ENCODE measurements at regions not wholly inside any gene's neighbourhood (a gene's known extent, or its start where the extent isn't known, plus 50 kb on each side); places are given as distances from the start of the nearest gene placed in this dataset.
"Not testable (repeated sequence)": the region's sequence is repeated elsewhere in the genome, so short reads cannot be mapped to it uniquely, and the experiment has no call there.

DNA sequence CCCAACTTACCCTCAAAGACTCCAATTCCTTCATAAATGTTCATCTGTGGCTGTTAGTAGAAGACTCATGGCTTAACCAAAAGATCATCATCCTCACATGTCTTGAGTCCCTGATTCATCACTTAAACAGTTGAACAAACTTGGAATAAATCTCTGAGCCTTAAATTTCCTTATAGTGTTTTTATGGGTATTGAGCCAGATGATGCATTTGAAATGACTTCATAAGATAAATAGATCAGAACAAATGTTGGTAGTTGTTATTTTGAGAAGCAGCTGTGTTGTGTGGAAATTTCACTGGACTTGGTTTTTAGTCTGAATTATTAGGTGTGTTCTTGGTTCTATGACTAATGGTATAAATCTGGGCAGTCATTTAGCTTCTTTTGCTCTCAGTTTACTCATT, 236.2 kb downstream of the NNT start:
- TF ChIP-seq, protein P1, sequence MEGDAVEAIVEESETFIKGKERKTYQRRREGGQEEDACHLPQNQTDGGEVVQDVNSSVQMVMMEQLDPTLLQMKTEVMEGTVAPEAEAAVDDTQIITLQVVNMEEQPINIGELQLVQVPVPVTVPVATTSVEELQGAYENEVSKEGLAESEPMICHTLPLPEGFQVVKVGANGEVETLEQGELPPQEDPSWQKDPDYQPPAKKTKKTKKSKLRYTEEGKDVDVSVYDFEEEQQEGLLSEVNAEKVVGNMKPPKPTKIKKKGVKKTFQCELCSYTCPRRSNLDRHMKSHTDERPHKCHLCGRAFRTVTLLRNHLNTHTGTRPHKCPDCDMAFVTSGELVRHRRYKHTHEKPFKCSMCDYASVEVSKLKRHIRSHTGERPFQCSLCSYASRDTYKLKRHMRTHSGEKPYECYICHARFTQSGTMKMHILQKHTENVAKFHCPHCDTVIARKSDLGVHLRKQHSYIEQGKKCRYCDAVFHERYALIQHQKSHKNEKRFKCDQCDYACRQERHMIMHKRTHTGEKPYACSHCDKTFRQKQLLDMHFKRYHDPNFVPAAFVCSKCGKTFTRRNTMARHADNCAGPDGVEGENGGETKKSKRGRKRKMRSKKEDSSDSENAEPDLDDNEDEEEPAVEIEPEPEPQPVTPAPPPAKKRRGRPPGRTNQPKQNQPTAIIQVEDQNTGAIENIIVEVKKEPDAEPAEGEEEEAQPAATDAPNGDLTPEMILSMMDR (IDR thresholded peaks at IDR 0.05; ENCODE audit: control insufficient read depth, insufficient read depth, low read depth, low read length, missing control alignments), result no peak
- H3K4me3 ChIP-seq (ENCODE audit: control insufficient read depth, low read depth, low read length), result no peak overlapping the region
- DNase-seq (ENCODE audit: low read depth), result peak; percentile 72

DNA sequence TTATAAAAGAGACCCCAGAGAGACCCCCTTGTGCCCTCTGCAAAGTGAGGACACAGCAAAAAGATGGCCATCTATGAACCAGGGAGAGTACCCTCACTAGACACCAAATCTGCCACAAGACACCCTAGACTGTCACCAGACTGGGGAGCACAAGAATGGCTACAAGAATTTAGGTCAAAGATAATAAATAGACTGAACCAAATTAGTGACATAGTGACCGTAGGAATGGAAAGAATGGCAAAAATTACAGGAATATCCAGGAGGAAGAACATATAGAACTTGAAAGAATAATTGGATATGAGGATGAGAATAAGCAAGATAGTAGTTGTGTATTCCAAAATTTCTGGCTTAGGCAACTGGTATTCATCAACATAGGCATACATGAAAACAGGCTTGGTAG, 235.0 kb downstream of the NNT start:
- TF ChIP-seq, protein P1 (IDR thresholded peaks at IDR 0.05; ENCODE audit: control insufficient read depth, insufficient read depth, low read depth, low read length, missing control alignments), result no peak
- no peak for DNase-seq (ENCODE audit: low read depth)
- H3K4me3 ChIP-seq (ENCODE audit: control insufficient read depth, low read depth, low read length), result no peak overlapping the region

DNA sequence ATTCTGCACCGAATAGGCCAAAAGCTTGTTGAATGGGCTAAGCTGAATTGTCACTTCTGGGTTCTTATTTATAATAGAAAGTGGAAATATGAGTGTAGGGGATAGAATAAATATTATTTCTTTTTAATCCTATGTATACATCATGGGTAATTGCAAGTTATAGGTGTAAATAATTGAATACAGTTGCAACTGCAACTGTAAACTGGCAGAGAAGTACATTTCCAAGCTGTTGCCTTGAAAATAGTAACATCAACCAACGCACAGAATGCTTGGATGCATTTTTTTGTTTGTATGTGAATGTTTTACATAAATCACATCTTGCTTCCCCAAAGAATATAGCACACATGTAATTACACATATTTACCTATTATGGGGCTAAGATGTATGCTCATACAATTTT, 234.1 kb downstream of the NNT start:
- DNase-seq (ENCODE audit: low read depth), result no peak
- no peak overlapping the region for H3K4me3 ChIP-seq (ENCODE audit: control insufficient read depth, low read depth, low read length)
- TF ChIP-seq, protein P1 (IDR thresholded peaks at IDR 0.05; ENCODE audit: control insufficient read depth, insufficient read depth, low read depth, low read length, missing control alignments), result no peak

DNA sequence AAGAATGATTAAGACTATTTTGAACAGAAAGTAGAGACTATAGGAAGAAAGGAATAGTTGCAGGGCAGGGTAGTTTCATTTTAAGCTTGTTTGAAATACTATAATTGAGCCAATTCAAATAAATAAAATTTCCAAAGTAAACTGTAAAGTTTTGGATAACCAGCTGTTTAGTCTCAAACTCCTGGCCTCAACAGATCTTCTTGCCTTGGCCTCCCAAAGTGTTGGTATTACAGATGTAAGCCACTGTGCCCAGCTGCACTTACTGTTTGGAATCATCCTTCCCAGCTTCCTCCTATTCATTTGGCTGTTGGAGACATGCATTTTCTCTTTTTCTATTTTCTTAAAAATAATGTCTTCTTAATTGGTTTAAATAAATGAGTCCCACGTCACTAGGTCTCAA, 231.0 kb downstream of the NNT start:
- TF ChIP-seq, protein P1 (IDR thresholded peaks at IDR 0.05; ENCODE audit: control insufficient read depth, insufficient read depth, low read depth, low read length, missing control alignments), result no peak
- no peak overlapping the region for H3K4me3 ChIP-seq (ENCODE audit: control insufficient read depth, low read depth, low read length)
- DNase-seq (ENCODE audit: low read depth), result no peak

DNA sequence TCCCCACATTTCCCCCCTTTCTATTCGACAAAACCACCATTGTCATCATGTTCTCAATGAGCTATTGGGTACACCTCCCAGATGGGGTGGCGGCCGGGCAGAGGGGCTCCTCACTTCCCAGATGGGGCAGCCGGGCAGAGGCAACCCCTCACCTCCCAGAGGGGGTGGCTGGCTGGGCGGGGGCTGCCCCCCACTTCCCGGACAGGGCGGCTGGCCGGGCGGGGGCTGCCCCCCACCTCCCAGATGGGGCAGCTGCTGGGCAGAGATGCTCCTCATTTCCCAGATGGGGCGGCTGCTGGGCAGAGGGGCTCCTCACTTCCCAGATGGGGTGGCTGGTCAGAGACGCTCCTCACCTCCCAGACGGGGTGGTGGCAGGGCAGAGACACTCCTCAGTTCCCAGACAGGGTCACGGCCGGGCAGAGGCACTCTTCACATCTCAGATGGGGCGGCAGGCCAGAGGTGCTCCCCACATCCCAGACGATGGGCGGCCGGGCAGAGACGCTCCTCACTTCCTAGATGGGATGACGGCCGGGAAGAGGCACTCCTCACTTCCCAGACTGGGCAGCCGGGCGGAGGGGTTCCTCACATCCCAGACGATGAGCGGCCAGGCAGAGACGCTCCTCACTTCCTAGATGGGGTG, 221.5 kb downstream of the NNT start:
- DNase-seq (ENCODE audit: low read depth); H3K4me3 ChIP-seq (ENCODE audit: control insufficient read depth, low read depth, low read length): not testable (repeated sequence)

DNA sequence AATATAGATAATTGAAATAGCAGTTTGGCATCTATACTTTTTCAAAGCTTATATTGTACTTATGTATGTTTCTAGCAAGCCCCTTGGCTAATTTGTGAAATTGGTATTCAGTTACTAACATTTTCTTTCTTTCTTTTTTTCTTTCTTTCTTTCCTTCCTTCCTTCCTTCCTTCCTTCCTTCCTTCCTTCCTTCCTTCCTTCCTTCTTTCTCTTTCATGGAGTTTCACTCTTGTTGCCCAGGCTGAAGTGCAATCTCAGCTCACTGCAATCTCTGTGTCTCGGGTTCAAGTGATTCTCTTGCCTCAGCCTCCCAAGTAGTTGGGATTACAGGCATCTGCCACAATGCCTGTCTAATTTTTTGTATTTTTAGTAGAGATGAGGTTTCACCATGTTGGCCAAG, 215.4 kb downstream of the NNT start:
- not testable (repeated sequence) for H3K4me3 ChIP-seq (ENCODE audit: control insufficient read depth, low read depth, low read length); DNase-seq (ENCODE audit: low read depth)

DNA sequence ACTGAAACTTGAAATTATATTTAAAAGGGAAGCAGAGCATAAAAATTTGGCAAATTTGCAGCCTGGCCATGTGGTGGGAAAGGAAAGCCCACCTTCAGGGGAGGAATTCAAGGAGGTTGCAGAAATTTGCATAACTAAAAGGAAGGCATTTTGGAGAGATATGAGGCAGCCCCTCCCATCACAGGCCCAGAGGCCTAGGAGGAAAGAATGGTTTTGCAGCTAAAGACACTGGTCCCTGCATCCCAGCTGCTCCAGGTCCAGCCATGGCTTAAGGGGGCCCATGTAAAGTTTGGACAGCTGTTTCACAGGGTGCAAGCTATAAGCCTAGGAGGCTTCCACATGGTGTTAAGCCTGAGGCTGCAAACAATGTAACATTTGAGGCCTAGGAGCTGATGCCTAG, 212.5 kb downstream of the NNT start:
- TF ChIP-seq, protein P1 (IDR thresholded peaks at IDR 0.05; ENCODE audit: control insufficient read depth, insufficient read depth, low read depth, low read length, missing control alignments), result no peak
- no peak overlapping the region for H3K4me3 ChIP-seq (ENCODE audit: control insufficient read depth, low read depth, low read length)

DNA sequence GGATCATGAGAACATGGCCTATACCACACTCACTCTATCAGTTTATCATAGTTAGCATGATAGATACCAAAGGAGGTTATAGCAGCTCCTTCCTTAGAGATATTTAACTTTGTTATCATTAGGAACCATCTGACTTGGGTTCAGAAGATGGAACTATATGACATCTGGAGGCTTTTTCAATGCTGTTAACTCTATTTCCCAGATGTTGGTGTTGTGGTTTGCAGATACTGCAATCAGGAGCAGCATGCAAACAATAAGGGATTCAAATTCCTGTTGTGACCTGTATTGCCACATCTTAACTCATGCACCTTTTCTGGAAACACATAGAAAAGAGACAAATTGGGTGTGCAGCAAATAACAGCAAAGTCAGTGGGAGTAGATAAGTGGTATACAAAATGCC, 201.7 kb downstream of the NNT start:
- TF ChIP-seq, protein P1 (IDR thresholded peaks at IDR 0.05; ENCODE audit: control insufficient read depth, insufficient read depth, low read depth, low read length, missing control alignments), result no peak
- H3K4me3 ChIP-seq (ENCODE audit: control insufficient read depth, low read depth, low read length), result no peak overlapping the region
- DNase-seq (ENCODE audit: low read depth), result no peak

More for the DNA sequence above, 212.5 kb downstream of the NNT start:
- no peak for DNase-seq (ENCODE audit: low read depth)

Measured in AG09309 (cell line).